Psoas muscle (tissue), 7 donors: ENCODE measurements at regions not wholly inside any gene's neighbourhood (a gene's known extent, or its start where the extent isn't known, plus 50 kb on each side); places are given as distances from the start of the nearest gene placed in this dataset.

Experiments used
- ATAC-seq, 4 donors: fragments of 200-7000 bp; cut with Tn5 transposase; one replicate each; pipeline ENCODE4 v1.9.1; 2020; ENCODE audit warnings: moderate library complexity in 3 of 4, mild to moderate bottlenecking in 2 of 4
- DNase-seq, 2 donors: peaks; one replicate each; pipeline ENCODE4 v3.0.0-alpha.2; 2020
- H3K27ac ChIP-seq: fragments of 200-600 bp; one replicate; pipeline ENCODE4 v1.8.0; 2022
- H3K27me3 ChIP-seq, 3 donors: fragments of 200-600 bp in 1 of 3; one replicate each; pipeline versions ENCODE4 v1.6.1 to v1.8.0; 2013 to 2022; ENCODE audit warnings: low read length in 2 of 3, mild to moderate bottlenecking in 2 of 3, moderate library complexity in 1 of 3; ENCODE audit not compliant: insufficient read depth in 3 of 3
- H3K36me3 ChIP-seq, 2 donors: fragments of 200-600 bp in 1 of 2; one replicate each; pipeline versions ENCODE4 v1.6.1 to v1.8.0; 2013 to 2022; ENCODE audit warnings: low read depth in 1 of 2, mild to moderate bottlenecking in 1 of 2, moderate library complexity in 1 of 2; ENCODE audit not compliant: insufficient read depth in 1 of 2
- H3K4me1 ChIP-seq: fragments of 200-600 bp; one replicate; pipeline ENCODE4 v1.8.0; 2022
- H3K4me3 ChIP-seq: fragments of 200-600 bp; one replicate; pipeline ENCODE4 v1.8.0; 2022; ENCODE audit warnings: mild to moderate bottlenecking
- H3K9me3 ChIP-seq: fragments of 200-600 bp; one replicate; pipeline ENCODE4 v1.8.0; 2022
- WGBS, 3 donors: extraction: QIAGEN DNeasy Blood & Tissue Kit; methylation state at CpG; one replicate each; pipeline versions ENCODE4 v1.1.6 to v1.1.7; 2013; 5-methylcytosine and 5-hydroxymethylcytosine counted together
- intact Hi-C, 2 donors: fragments of 100-400 bp; cut with DNase I; formaldehyde crosslinking; loops; one replicate each; pipeline versions ENCODE4 v1.11.0 to v1.14.2; 2022
- TF ChIP-seq, protein P1 (sequence below): fragments of 200-600 bp; IDR thresholded peaks from one replicate; pipeline ENCODE4 v1.8.0; 2022; ENCODE audit warnings: antibody characterized with exemption
- donor health status: healthy with polysubstance abuse.
- donor health status: DM: no; HTN: no; CAD: no; lungs with moderate emphysema.
- donor health status: Bipolar disorder and iron deficiency.
- donor health status: healthy.
- donor health status: DM: yes; HTN: yes; CAD: no.
- donor health status: DM: no; HTN: no; CAD: no.
- donor health status: DM: yes; HTN: yes; CAD: no.

- Histone ChIP-seq H3K4me1 (no peaks in the 10 kb centered on the region), H3K27me3 (no peaks in the 10 kb centered on the region), H3K4me3 (no peak overlapping the region), H3K27ac (no peak overlapping the region), H3K9me3 (peaks cover 3% of the 10 kb centered on the region), H3K36me3 (no peaks in the 10 kb centered on the region)
- intact Hi-C loops, result no loop called here
- 75 to 83% (median 79%) methylated on average over 1 of the region's 1 CpG for WGBS, 3 donors
- ATAC-seq (no peak), DNase-seq (no peak)
- TF ChIP-seq, protein P1, sequence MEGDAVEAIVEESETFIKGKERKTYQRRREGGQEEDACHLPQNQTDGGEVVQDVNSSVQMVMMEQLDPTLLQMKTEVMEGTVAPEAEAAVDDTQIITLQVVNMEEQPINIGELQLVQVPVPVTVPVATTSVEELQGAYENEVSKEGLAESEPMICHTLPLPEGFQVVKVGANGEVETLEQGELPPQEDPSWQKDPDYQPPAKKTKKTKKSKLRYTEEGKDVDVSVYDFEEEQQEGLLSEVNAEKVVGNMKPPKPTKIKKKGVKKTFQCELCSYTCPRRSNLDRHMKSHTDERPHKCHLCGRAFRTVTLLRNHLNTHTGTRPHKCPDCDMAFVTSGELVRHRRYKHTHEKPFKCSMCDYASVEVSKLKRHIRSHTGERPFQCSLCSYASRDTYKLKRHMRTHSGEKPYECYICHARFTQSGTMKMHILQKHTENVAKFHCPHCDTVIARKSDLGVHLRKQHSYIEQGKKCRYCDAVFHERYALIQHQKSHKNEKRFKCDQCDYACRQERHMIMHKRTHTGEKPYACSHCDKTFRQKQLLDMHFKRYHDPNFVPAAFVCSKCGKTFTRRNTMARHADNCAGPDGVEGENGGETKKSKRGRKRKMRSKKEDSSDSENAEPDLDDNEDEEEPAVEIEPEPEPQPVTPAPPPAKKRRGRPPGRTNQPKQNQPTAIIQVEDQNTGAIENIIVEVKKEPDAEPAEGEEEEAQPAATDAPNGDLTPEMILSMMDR, result no peak
Measured at GRCh38 chr10:9035355-9035754, 980.9 kb downstream of the GATA3 start.

DNA sequence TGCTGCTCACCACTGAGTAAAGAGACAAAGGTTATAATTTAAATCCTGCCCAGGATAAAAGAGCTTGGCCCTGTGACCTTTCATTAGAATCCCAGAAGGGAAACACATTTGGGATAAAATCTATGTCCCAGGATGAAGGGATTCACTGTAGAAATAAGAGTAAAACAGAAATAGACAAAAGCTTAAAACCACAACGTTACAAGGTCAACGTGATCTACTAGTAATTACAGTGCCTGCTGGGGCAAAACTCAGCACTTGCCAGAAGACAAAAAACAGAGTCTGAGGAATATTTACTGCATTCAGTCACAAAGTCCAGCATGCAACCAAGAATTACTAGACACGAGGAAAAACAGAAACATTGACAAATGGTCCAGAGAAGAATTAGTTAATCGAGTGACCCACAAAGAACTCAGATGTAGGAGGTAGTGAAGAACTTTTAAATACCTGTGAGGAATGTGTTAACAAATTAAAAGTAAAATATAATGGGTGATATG is 982.3 kb downstream of the GATA3 start:
- Histone ChIP-seq H3K36me3 (no peaks in the 10 kb centered on the region), H3K27me3 (no peaks in the 10 kb centered on the region), H3K9me3 (peaks cover 3% of the 10 kb centered on the region), H3K4me3 (no peak overlapping the region), H3K27ac (no peak overlapping the region), H3K4me1 (no peaks in the 10 kb centered on the region)
- ATAC-seq (no peak), DNase-seq (no peak)
- WGBS, 3 donors, result 65 to 74% (median 70%) methylated on average over 4 of the region's 4 CpGs
- intact Hi-C loops, result no loop called here
- TF ChIP-seq, protein P1, result no peak

GRCh38 chr10:9038146-9038714 is 983.7 kb downstream of the GATA3 start:
- Histone ChIP-seq H3K27ac (no peak overlapping the region), H3K4me1 (no peaks in the 10 kb centered on the region), H3K9me3 (peaks cover 3% of the 10 kb centered on the region), H3K36me3 (no peaks in the 10 kb centered on the region), H3K27me3 (no peaks in the 10 kb centered on the region), H3K4me3 (no peak overlapping the region)
- TF ChIP-seq, protein P1, result no peak
- 48 to 61% (median 52%) methylated on average over 4 of the region's 4 CpGs for WGBS, 3 donors
- intact Hi-C loops, result no loop called here
- no peak for ATAC-seq
- DNase-seq, result no peak

GRCh38 chr10:9043466-9043865 is 989.0 kb downstream of the GATA3 start:
- Histone ChIP-seq H3K36me3 (no peaks in the 10 kb centered on the region), H3K9me3 (peaks cover 4% of the 10 kb centered on the region), H3K4me1 (no peaks in the 10 kb centered on the region), H3K4me3 (no peak overlapping the region), H3K27ac (no peak overlapping the region), H3K27me3 (no peaks in the 10 kb centered on the region)
- no peak for DNase-seq
- intact Hi-C loops, result no loop called here
- TF ChIP-seq, protein P1, result no peak
- no peak for ATAC-seq
- WGBS, 3 donors, result 36 to 52% (median 50%) methylated on average over 2 of the region's 2 CpGs

GRCh38 chr10:9045311-9045710 is 990.8 kb downstream of the GATA3 start:
- no peaks in the 10 kb centered on the region for H3K4me1 ChIP-seq
- TF ChIP-seq, protein P1, result no peak
- no peak overlapping the region for H3K27ac ChIP-seq
- peaks cover 9% of the 10 kb centered on the region for H3K9me3 ChIP-seq
- intact Hi-C loops, result no loop called here
- H3K36me3 ChIP-seq, result no peaks in the 10 kb centered on the region
- no peaks in the 10 kb centered on the region for H3K27me3 ChIP-seq
- DNase-seq (no peak), ATAC-seq (no peak)
- H3K4me3 ChIP-seq, result no peak overlapping the region
